H1 (cell line): ENCODE measurements at regions not wholly inside any gene's neighbourhood (a gene's known extent, or its start where the extent isn't known, plus 50 kb on each side); places are given as distances from the start of the nearest gene placed in this dataset.

Experiments
- CREB1 ChIP-seq: IDR thresholded peaks from 2 replicates; pipeline ENCODE4 v1.6.1; 2012; ENCODE audit warnings: inconsistent platforms
- GTF2F1 ChIP-seq: IDR thresholded peaks from 2 replicates; pipeline ENCODE4 v1.6.1; 2012; ENCODE audit warnings: low read depth, low read length, improper control_type of control experiment, borderline replicate concordance
- HDAC6 ChIP-seq: IDR thresholded peaks from one replicate; pipeline ENCODE4 v1.7.1; 2012; ENCODE audit warnings: low read depth, mild to moderate bottlenecking, inconsistent platforms, low read length, moderate library complexity

DNA sequence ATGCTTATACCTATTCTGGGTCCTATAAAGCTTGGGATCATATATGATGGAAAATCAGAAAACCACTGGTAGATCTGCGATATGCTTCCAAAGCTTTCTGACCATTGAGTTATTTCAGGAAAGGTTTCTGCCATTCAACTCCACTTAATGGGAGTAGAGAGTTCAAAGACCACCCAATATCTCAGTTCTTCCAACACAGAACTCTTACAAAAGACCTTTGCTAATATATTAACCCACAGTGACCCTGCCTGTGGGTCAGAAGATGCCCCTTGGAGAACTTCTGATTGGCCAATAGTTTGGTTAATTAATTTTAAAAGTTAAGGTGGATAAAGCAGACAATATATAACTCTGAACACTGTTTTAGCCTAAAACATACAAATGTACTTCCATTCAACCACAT lies 213.0 kb downstream of the IPO8 start (continued):
- TF ChIP-seq CREB1 = no peak
- no peak for TF ChIP-seq HDAC6
- no peak for TF ChIP-seq GTF2F1
